ENCODE measurements at regions not wholly inside any gene's neighbourhood (a gene's known extent, or its start where the extent isn't known, plus 50 kb on each side); places are given as distances from the start of the nearest gene placed in this dataset.
"Not testable (repeated sequence)": the region's sequence is repeated elsewhere in the genome, so short reads cannot be mapped to it uniquely, and the experiment has no call there.

GRCh38 chr2:84373391-84373790 is 85.7 kb downstream of the SUCLG1 start:
- DNase-seq (no peak), ATAC-seq (no peak)

- DNase-seq (no peak), ATAC-seq (no peak)
Measured at GRCh38 chr2:84362541-84362940, 96.5 kb downstream of the SUCLG1 start.

GRCh38 chr2:84338069-84338468 is 121.0 kb downstream of the SUCLG1 start:
- DNase-seq (no peak), ATAC-seq (no peak)

GRCh38 chr2:84327645-84328249 is 131.3 kb downstream of the SUCLG1 start:
- ATAC-seq (no peak), DNase-seq (no peak)

- DNase-seq (no peak), ATAC-seq (no peak)
Measured at GRCh38 chr2:84326831-84327432, 132.1 kb downstream of the SUCLG1 start.

- ATAC-seq (no peak), DNase-seq (no peak)
Measured at GRCh38 chr2:84323890-84324289, 135.2 kb downstream of the SUCLG1 start.

GRCh38 chr2:84320940-84321339 is 138.1 kb downstream of the SUCLG1 start:
- no peak for DNase-seq
- ATAC-seq, result no peak

- no peak for DNase-seq
- ATAC-seq, result no peak
Measured at GRCh38 chr2:84319581-84319980, 139.5 kb downstream of the SUCLG1 start.

GRCh38 chr2:84317135-84317534 is 141.9 kb downstream of the SUCLG1 start:
- DNase-seq (no peak), ATAC-seq (no peak)

GRCh38 chr2:84314901-84315330 is 144.2 kb downstream of the SUCLG1 start:
- peak; percentile 83 for DNase-seq
- ATAC-seq, result peak; percentile 69

GRCh38 chr2:84314250-84314649 is 144.8 kb downstream of the SUCLG1 start:
- no peak for ATAC-seq
- DNase-seq, result no peak

GRCh38 chr2:84309281-84309680 is 149.8 kb downstream of the SUCLG1 start:
- ATAC-seq (no peak), DNase-seq (no peak)

- no peak for ATAC-seq
- DNase-seq, result no peak
Measured at GRCh38 chr2:84306361-84306760, 152.7 kb downstream of the SUCLG1 start.

- ATAC-seq (peak; percentile 79), DNase-seq (peak; percentile 30)
Measured at GRCh38 chr2:84302513-84303412, 156.3 kb downstream of the SUCLG1 start.

GRCh38 chr2:84301717-84302116 is 157.4 kb downstream of the SUCLG1 start:
- DNase-seq (no peak), ATAC-seq (no peak)

GRCh38 chr2:84300696-84301029 is 158.4 kb downstream of the SUCLG1 start:
- DNase-seq, result no peak
- ATAC-seq, result no peak

- DNase-seq, result not testable (repeated sequence)
Measured at GRCh38 chr2:84300001-84300695, 158.9 kb downstream of the SUCLG1 start.

GRCh38 chr2:84299211-84299775 is 159.8 kb downstream of the SUCLG1 start:
- DNase-seq (no peak), ATAC-seq (no peak)

More at GRCh38 chr2:84300001-84300695, 158.9 kb downstream of the SUCLG1 start:
- ATAC-seq, result not testable (repeated sequence)

GRCh38 chr2:84297155-84297554 is 161.9 kb downstream of the SUCLG1 start:
- DNase-seq (no peak), ATAC-seq (no peak)

- DNase-seq (no peak), ATAC-seq (no peak)
Measured at GRCh38 chr2:84293791-84294380, 165.2 kb downstream of the SUCLG1 start.

- no peak for ATAC-seq
- no peak for DNase-seq
Measured at GRCh38 chr2:84292545-84292944, 166.5 kb downstream of the SUCLG1 start.

- ATAC-seq (no peak), DNase-seq (no peak)
Measured at GRCh38 chr2:84290537-84290936, 168.5 kb downstream of the SUCLG1 start.

All from stimulated activated naive CD8-positive, alpha-beta T cell treated with anti-CD3 and anti-CD28 coated beads, Interleukin-15, Interleukin-2, amounts not matched to agents 100 U/mL and 50 U/mL, for 24 hours (primary cell).